EH (cell line): ENCODE measurements at regions not wholly inside any gene's neighbourhood (a gene's known extent, or its start where the extent isn't known, plus 50 kb on each side); places are given as distances from the start of the nearest gene placed in this dataset.
"Not testable (repeated sequence)": the region's sequence is repeated elsewhere in the genome, so short reads cannot be mapped to it uniquely, and the experiment has no call there.

Experiments used
- DNase-seq: peaks from one replicate; pipeline ENCODE4 v3.0.0-alpha.2; 2015; ENCODE audit warnings: low read depth

DNA sequence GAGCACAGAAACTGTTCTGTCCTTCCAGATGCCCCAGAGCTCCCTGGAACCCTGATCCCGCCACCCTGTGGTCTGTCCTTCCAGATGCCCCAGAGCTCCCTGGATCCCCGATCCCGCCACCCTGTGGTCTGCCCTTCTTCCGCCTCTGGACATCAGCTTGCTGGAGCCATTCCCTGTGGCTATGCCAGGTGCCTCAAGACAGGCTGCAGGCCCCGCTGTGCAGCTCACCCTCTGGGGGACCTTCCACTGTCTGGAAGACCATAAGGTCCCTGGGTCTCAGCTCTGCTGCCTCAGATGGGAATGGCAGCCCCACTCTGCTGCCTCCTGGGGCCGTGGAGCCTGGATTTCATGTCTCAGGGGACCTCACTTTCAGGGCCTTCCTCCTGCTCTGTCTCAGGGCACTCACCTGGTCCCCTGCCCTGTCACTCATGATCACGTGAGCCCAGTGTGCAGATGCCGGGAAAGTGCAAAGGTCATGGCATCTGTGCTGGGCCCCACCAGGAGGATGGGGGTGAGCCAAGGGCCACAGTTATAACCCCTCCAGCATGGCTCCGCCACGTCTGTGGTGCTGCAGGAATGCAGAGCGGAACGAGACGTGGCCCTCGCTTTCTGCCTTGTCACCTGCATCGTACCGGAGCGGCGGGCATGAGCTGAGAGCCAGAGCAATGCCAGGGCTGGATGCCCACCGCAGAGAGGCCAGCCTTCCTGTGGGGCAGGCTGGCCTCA is 1520.7 kb downstream of the BRD1 start:
- DNase-seq = no peak

DNA sequence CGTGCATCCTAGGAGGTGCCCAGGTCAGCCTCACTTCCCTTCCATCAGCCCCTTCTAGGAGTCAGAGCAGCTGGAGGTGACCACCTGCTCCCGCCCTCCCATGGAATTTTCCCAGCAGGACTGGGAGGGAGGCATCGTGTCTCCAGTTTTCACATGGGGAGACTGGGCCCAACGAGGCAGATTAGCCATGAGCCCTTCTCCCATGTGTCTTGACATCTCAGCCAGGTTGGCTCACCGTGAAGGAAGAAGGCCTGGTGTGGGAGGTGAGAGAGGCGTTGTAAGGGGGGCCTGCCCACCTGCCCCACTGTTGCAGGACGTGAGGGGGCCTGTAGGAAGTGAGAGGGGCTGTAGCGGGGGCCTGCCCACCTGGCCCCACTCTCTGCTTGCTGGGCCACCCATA is 1521.4 kb downstream of the BRD1 start:
- DNase-seq = no peak

DNA sequence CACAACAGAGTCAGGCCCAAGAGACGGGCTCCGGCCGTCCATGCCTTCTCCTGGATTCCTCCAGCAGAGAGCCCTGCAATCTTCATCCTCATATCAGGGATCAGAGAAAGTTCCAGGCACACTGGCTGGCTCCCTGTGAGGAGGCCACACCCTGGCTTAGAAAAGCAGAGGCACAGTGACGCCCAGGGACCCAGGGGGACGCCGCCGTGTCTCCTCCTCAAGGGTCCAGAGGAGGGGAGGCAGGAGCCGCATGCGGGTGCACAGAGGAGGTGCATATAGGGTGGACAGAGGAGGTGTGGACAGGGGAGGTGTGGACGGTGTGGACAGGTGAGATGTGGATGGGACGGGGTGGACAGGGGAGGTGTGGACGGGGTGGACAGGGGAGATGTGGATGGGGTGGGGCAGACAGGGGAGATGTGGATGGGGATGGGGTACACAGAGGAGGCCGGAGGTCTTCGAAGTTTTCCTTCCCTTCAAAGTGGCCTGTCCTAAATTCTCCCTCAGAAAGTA is 1521.9 kb downstream of the BRD1 start:
- no peak for DNase-seq

DNA sequence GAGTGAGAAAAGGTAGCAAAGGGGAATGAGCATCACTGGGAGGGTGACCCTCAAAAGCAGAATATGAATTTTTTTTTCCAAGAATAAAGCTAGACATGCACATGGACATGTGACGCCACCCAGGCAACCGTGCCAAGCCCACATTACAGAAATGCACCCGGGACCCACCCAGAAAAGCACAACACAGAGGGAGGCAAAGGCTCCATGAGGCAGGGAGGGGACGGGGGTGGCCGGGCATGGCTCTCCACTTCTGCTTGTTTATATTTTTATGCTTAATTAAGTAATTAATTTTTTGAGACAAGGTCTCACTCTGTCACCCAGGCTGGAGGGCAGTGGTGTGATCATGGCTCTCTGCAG is 1524.3 kb downstream of the BRD1 start:
- DNase-seq = no peak

DNA sequence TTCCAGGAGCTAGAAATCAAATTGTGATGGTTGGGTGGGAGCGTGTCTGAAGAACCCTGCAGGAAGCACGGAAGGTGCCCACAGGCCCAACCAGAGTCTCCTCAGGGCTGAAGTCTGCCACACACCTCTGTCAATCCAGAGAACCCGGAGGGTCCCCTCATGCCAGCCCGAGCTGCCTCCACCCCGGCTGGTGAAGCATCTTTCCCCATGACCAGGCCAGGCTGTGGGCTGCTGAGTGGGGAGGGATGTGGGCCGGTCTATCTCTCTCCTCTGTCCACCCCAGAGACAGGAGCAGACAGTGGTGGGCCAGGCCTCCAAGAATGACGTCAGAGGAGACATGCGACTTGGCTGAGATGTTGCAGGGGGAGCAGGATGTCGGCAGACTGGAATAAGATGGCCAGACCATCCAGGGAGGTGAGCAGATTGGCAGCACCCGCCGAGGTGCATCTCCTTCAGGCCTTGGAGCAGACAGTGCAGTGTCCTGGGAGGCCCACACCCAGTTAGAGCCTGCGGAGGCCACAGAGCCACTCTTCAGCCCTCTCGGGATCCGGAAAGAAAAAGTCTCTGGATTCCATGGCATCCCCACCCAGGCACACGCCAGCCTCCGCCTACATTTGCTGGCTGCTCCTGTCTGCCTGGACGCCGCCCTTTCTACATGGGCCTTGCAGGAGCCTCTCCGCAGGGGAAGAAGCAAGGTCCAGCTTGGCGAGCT is 1524.9 kb downstream of the BRD1 start:
- no peak for DNase-seq

DNA sequence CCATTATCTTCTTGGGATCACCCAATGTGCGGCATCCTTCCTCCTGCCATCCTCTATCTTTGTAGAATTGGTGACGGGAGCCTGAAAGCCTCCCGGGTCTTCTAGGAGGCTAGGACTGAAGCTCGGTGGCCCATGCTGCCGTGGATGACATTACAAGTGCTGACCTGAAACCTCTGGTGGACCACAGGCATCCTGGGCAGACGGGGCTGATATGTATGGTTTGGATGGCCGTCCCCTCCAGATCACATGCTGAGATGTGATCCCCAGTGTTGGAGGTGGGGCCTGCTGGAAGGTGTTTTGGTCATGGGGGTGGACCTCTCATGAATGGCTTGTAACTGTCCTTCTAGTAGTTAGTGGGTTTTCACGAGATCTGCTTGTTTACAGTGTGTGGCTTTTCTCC is 1525.8 kb downstream of the BRD1 start:
- DNase-seq = no peak

DNA sequence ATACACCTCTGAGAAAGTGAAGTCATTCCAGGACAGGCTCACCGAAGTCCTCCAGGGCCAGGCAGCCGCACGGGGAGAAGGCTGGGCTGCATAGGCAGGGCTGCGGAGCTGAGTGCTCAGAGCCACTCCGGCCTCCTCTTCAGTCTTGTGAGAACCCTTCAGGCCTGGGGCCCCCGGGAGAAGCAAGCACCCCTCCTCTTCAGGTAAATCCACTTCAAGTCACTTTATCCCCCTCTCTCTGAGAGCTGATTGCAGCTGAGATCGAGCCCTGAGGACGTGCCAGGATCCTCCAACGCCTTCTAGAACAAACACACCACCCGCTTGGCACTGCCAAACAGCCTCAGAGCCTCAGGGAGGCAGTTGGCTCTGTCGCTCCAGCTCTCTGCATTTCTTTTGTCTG is 1526.3 kb downstream of the BRD1 start:
- no peak for DNase-seq

DNA sequence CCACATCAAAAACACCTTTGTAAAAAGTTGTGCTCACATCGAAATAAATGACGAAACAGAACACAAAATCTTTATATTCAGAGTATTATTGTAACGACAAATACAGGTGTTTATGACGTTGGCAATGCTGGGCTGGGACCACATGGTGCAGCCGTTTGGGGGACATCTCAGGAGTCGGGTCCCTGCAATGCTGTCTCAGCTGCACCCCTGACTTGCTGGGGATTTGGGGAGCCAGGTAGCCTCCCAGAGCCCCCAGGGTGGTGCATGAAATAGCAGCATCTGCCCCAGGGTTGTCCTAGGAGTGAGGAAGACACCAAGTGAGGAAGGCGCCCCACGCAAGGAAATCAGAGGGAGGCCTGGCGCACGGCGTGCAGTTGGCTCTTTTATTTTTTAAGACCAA is 1526.8 kb downstream of the BRD1 start:
- no peak for DNase-seq

DNA sequence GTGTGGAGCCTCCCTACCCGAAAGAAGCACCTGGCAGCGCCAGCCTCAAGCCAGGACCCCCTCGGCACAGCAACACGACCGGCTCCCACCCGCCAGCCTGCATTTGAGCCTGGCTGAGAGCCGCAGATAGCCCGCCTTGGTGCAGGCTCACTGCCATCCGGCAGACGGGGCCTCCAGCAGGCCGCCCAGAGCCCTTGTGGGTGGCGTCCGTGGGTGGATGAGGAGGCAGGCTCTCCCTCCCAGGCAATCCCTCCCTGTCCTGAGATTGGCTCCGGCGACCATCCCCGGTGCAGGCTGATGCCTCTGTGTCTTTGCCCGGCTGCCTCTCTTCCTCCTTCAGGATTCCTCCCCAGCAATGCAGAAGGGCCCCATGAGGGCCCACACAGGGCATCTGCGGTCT is 1527.9 kb downstream of the BRD1 start:
- no peak for DNase-seq

DNA sequence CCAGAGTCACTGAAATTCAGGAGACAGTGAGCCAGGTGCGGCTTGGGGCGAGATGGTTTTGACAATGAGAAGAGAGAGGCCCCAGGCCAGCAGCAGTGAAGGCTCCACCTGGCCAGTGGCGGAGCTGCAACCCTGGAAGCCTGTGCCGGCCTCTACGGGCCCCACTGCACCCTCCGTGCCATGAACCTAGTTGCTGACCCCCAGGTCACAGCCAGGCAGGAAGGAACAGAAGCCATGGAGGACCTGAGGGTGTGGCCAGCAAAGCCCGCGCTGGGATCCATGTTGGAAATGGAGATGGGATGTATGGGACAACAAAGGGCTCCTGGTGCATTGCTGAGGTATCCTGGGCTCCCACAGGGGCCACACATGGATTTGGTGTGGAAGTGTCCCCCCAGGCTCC is 1528.5 kb downstream of the BRD1 start:
- DNase-seq = no peak

DNA sequence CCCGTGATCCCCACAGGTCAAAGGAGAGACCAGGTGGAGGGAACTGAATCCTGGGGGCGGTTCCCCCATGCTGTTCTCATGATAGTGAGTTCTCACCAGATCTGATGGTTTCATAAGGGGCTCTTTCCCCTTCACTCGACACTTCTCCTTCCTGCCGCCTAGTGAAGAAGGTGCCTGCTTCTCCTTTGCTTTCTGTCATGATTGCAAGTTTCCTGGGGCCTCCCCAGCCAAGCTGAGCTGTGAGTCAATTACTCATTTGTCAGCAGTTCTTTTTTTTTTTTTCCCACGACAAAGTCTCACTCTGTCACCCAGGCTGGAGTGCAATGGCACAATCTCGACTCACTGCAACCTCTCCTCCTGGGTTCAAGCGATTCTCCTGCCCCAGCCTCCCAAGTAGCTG is 1530.4 kb downstream of the BRD1 start:
- no peak for DNase-seq

DNA sequence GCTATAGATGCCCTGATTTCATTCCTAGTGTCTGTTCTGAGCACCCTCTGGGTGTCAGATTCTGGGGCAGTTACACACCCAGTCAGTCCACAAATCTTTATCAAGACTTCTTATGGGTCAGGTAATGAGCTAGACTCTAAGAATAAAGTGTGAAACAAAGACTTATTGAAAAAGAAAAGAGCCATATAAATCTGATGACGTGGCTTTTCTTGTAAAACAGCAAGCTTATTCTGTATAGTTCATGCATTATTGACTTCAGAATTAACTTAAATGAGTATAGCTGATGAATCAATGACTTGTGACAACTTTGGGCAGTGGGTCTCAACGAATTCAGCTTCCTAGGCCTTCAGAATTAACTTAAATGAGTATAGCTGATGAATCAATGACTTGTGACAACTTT is 1527.5 kb downstream of the TBC1D22A start:
- not testable (repeated sequence) for DNase-seq

DNA sequence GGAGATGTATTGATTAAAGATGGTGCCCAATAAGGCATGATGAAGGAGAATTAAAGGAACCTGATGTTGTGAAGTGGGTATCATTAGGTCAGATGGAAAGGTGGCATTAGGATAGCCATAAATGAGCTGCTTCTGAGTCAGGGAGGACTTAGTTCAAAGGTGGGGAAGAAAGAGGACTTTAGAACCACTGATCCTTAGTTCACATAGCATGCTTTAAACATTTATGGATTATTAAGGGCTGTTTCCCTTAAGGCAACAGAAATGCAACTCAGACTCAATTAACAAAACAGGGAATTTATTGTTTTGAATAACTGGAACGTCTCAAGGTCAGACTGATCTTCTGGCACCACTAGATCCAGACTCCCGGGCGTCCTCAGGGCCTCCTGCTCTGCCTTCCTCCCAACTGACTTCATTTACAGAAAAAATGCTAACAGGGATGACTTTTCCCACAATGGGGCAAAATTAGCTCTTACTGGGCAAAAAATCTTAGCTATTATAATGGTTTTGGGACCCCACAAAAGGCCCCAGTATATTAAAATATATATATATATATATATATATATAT is 1526.0 kb downstream of the TBC1D22A start:
- DNase-seq = no peak

DNA sequence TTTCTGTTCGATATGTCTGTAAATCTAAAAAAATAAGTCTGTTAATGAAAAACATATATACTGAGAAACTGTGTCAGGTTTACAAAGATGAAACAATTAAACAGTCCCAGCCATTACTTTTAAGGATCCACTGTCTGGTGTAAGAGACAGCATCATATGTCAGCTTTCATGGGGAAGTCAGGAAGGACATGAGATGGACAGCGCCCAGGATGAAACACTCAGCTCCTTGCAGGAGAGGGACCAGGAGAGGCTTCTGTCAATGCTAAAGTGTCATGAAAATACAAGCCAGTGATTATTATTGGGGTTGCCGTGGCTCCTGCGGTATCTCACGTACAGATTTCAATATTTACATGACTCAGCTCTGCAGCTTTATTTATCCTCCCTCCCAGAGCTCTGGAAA is 1524.6 kb downstream of the TBC1D22A start:
- DNase-seq = no peak

DNA sequence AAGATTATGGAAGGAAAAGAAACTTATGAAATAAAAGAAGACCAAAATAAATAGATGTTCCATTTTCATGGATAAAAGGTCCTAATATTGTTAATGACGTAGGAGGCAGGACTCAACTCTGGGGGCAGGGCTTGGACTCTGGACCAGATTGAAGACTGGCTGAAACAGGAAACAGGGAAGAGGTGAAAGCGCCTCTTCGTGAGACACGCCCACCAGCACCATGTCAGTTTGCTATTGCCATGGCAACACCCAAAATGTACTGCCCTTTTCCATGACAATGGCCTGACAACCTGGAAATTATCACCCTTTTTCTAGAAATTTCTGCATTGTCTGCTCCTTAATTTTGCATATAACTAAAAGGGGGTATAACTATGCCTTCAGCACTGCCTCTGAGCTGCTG is 1522.2 kb downstream of the TBC1D22A start:
- DNase-seq = no peak

DNA sequence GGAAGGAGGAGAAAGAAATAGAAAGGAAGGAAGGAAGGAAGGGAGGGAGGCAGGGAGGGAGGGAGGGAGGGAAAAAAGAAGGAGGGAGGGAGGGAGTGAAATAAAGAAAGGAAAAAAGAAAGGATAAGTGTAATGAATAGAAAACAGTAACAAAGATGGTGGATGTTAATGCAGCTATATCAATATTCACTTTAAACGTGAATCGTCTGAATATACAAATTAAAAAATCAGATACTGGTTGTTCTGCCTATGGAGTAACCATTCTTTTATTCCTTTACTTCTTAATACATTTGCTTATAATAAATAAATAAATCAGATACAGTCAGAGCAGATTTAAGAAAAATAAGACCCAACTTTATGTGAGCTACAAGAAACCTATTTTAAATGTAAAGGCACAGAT is 1520.4 kb downstream of the TBC1D22A start:
- no peak for DNase-seq

DNA sequence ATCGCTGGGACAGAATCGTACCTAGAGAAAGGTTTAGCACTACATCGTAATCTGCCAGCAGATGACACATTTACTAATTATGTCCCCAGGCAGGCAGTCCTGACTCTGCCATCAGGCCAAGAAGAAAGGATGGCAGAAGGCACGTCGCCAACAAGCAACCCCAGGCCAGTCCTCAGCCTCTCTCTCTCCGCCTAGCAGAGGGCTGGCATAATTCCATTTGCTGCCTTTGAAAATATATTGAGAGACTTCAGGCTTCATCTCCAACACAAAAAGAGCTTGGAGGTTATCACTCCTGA is 1517.0 kb downstream of the TBC1D22A start:
- DNase-seq = no peak

DNA sequence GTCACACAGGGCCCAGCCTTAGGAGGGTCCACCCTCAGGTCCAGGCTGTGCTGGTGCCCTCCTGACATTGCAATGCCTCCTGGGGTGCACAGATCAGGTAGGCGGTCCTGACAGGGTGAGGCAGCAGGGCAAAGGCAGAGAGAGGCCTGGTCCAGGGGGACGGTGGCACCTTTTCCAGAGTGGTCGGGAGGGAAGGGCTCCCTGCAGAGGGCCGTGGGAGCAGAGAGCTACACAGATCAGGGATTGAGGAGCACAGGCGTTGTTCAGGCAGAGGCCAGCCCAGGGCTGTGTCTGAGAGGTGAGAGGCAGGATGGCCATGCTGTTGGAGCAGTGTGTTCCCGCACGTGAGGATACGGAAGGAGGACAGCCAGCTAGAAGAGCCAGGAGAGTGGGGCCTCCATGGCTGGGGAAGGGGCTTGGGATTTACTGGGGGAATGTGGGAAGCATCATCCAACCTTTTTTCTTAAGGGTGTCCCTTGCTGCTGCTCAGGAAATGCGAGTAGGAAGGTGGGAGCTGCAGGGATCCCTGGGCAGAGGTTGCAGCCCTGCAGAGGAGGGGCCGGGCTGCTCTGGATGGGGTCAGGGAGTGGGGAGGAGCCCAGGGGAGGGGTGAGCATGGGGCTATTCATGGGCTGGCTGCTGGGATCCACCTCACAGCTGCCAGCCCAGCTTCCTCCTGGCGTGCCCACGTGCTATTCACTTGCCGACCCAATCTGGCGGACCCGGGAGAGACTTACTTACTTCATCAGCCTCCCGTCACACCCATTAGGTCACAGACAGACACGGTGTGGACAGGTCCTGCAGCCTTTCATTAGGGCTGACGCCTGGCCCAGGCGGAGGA is 1516.4 kb downstream of the TBC1D22A start:
- no peak for DNase-seq

DNA sequence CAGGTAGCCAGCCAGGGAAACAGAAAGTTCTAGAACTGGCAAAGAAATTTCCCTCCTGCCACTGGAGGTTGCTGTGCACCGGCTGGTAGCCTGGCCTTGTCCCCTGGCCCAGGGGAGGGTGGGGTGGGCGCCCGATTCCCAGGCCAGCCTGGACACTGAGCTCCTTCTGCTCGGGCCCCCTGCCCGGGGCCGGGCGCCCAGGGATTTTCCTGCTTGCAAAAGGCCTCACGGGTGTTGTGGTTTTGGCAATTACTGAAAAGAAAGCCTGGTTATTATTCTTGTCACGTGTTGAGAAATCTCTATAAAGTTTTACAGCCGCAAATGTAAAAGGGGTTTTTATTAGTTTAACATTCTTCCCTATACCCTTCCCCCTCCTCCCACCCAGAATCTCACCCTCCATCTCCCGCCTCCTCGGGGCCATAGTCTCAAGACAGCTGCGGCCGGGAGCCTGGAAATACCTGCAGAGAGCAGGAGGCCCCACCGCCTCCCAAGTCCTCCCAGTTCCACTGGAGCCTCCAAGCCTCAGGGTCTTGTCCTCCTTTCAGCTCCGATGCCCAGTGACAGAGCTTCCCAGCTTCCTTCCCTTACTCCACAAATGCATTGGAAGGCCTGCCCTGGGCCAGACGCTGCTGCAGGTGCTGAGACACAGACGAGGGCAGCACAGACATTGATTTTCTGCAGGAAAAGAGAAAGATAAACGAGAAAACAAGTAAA is 1515.6 kb downstream of the TBC1D22A start:
- no peak for DNase-seq

DNA sequence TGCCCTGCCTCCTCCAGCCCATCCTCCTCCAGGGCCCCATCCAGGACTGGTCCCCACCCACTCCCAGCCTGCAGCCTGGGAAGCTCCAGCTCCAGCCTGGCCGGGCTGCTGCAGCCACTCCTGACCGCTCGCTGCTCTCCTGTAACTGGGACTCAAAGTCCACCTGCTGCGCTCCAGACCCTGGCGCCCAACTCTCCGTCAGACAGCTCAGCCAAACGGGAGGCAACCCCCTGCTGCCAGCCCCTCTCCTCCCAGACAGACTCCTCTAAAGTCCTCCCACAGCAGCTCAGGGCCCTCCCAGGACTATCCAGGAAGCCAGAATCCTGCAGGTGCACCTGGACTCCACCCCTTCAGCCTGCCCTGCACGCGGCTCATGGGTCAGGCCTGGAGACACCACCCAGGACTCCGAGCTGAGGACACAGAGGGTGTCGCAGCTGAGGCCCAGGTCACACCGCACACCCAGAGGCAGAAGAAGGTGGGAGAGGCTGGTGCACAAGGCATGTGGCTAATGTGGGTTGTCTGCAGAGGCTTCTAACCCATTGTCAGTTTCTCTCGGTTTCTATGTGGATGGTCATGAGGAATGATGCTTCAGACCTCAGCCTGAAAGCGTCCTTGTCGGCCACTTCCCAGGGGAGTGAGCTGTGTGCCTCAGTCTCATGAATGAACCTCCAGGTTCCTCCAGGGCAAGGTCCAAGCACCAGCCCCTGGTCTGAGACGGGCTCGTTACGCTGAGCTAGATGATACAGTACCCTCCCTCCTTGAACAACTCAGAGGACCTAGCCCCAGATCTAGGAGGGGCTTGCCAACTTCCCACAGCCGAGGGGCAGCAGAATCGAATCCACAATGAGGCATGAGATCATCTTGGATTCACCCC is 1514.8 kb downstream of the TBC1D22A start:
- DNase-seq = no peak

DNA sequence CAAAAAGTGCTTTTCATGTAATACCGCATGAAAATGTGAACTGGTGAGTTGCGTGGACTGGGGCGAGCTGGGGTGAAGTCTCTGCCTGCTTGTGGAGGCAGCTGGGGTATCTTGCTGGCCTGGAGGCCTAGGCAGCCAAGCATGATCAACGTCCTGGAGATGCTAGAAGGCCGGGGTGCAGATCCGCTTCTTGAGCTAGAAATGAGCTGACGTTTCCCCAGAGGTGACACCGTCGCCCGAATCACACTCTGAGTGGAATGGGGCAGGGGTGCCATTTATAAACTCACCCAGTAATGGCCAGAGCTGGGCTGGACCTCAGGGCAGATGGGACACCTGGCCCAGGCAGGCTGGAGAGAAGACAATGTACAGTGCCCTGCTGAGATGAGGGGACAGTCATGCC is 1513.0 kb downstream of the TBC1D22A start:
- DNase-seq = no peak
